ENCODE measurements at regions not wholly inside any gene's neighbourhood (a gene's known extent, or its start where the extent isn't known, plus 50 kb on each side); places are given as distances from the start of the nearest gene placed in this dataset.

- no peak for TF ChIP-seq CTCF (conservative IDR thresholded peaks at IDR 0.05; ENCODE audit: low read depth, low read length)
- no peak for TF ChIP-seq EZH2 (IDR thresholded peaks at IDR 0.05; ENCODE audit: borderline replicate concordance, low read depth, low read length, poor library complexity, severe bottlenecking)
Observed at GRCh38 chr10:33793793-33794192, 459.3 kb upstream of the NRP1 start.
